GM21360 (cell line): ENCODE measurements at regions not wholly inside any gene's neighbourhood (a gene's known extent, or its start where the extent isn't known, plus 50 kb on each side); places are given as distances from the start of the nearest gene placed in this dataset.

Source experiments
- ATAC-seq: cut with Tn5 transposase; IDR thresholded peaks from one replicate; pipeline ENCODE4 v1.9.1; 2021; ENCODE audit warnings: mild to moderate bottlenecking, moderate library complexity; ENCODE audit not compliant: unreplicated experiment

DNA sequence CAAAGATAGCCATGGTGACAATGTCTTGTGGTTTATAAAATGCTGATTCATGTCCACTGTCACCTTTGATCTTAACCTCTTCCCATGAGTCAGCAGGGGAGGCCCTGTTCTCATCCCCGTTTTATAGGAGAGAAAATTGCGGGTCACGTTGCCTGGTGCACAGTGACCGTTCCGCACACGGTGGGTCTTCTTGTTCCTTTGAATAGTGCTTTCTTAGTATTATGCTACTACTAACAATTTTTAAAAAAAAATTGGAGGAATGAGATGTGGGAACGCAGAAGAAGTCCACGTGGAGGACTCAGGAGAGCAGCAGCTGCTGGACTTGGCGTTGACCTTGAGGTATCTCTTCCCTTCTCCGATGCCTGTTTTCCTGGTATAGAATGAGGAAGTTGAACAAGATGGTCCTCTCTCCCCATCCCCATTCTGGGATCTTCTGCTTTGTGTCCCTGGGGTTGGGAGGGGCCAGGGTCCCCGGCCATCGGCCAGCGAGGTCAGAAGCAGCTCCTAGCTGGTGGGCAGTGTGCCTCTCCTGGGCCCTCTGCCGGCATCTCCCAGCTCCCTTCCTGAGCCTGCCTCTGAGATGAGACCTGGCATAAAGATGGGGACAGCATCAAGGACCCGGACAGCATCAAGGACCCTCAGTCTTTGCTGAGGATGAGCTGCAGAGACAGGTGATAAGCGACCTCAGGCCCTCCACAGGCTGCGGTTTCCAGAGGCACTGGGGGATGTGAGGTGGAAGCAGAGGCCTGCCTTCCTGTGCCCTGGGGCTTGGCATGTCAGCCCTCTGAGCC, 143.9 kb downstream of the C9orf50 start:
- no peak for ATAC-seq

GRCh38 chr9:129474740-129475404, 146.0 kb downstream of the C9orf50 start:
- ATAC-seq, result no peak

DNA sequence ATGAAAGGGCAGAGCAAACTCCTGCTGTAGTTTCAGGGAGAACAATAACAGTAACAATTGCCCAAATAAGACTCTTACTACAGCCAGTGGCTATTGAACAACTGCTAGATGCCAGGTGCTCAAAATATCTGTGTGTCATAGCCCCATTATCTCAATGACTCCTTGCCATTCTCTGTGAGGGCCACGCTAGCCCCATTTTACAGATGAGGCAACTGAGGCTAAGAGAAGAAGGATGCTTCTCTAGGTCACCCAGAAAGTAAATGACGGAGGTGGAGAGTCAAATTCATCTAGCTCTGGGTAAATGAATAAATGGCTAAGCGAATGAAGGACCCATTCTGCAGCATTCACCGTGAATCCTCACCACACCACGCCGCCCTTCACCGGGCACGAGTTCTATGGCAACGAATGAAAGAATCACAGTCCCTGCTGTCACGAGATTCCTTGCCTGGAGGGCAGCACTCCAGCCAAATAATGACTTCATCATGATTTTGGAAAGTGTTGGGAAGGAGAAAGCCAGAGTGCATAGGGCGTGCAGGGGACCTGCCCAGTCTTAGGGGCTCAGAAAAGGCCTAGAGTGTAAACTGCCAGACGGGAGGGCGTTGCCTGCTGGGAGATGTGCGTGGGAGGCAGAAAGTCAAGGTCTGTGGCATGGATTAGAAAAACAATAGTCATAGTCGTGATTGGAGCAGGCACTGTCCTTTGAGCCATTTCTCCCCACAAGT, 147.2 kb downstream of the C9orf50 start:
- no peak for ATAC-seq

- ATAC-seq, result no peak
These were observed 148.2 kb downstream of the C9orf50 start for GRCh38 chr9:129472651-129473102.

DNA sequence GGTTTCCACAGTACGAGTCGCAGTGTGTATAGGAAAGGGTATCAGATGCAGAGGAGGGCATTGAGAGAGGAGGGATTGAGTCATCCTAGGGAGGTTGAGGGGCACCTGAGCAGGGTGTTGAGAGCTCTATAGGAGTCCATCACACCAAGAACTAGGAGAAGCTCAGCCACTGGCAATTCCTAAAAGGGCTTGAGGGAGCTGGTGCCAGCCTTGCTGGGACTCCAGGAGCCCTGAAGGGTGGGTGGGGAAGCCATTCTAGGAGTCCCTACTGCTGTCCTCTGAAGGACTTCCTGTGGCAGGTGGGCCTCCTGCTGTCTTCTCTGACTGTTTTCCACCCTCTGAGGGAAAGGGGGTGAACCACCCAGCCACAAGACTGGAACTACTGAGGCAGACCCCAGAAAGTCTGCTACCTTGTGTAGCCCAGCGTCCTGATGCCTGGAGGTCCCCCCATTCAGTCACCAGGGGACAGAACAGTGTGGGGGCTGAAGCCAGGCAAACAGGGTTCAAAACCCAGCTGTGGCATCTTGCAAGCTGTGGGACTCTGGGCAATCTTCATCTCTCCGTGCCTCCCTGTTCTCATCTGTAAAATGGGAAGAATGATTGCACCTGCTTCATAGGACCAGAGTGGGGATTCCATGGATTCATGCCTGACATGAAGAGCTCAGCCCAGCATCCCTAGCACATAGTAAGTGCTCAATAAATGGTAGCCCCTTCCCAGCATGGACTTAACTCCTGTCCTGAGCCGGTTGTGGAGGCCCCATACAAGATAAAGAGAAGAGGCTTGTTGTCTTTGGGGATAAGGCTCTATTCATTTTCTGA, 149.5 kb downstream of the C9orf50 start:
- no peak for ATAC-seq

- ATAC-seq, result no peak
These were observed 150.9 kb downstream of the C9orf50 start for GRCh38 chr9:129469988-129470316.

DNA sequence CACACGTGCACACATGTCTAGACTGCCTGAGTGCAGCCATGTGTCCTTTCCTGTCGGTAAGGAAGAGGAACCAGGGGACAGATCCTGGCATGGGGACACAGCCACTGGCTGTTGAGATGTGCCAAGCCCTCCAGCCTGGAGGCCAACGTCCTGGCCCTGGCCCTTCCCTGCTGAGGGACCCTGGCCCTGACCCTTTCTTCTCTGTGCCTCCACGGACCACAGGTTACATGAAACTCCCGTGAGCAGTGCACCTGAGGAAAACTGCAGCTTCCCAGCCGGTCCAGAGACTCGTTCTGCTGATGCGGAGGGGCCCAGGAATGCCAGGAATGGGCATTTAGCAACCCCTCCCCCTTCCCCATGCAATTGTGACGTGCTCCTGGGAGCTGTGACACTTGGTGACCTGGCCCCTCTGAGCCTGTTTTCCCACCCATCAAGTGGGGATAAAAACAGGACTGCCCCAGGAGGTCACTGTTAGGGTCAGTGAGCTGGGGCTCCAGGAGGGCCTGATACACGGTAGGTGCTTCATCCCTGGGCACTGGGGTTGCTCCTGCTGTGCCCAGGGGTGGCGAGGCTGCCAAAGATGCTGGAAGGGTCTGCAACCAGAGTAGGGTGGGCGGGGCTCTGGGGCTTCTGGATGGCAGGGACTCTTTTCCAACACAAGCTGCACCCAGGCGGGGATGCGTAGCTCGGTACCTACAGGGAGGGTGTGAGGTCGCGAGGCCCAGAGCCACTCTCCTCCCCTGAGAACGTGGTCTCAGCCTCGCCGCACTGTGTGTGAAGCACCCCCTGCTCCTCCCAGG, 151.5 kb downstream of the C9orf50 start:
- ATAC-seq, result no peak

DNA sequence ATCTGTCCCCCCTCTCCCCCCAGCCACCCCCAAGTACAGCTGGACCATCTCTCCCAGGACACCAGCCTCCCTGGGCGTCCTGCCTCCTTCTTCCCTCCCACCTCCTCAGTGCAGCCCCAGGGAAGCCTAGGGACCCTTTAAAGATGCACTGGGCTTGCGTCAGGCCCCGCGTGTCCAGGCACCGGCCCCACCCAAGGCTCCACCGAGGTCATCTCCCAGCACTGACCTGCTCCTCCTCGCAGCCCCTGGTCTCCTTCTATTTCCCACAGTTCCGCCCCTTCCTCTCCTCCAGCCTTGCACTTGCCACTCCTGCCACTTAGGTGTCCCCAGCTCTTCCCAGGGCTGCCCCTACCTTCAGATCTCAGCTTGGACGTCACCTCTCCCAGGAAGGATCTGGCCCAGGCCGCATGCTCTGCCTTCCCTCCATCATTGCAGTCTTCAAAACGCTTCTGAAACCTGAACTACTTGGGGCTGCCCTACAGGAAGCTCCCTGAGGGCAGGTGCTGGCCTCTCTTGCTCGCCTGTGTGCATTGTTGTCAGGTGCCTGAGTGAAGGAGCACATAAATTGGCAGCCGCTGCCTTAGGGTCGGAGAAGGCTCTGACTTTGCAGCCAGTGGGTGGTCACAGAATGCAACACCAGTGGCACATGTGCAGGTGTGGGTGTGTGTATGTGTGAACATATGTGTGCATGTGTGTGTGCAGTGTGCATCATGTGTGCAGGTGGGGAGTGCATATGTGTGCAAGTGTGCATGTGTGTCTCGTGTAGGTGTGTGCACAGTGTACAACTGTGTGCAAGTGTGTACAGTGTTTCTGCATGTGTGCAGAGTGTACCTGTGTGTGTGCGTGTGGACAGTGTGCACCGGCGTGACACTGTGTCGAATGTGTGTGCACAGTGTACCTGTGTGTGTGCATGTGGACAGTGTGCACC, 152.9 kb downstream of the C9orf50 start:
- ATAC-seq, result no peak

DNA sequence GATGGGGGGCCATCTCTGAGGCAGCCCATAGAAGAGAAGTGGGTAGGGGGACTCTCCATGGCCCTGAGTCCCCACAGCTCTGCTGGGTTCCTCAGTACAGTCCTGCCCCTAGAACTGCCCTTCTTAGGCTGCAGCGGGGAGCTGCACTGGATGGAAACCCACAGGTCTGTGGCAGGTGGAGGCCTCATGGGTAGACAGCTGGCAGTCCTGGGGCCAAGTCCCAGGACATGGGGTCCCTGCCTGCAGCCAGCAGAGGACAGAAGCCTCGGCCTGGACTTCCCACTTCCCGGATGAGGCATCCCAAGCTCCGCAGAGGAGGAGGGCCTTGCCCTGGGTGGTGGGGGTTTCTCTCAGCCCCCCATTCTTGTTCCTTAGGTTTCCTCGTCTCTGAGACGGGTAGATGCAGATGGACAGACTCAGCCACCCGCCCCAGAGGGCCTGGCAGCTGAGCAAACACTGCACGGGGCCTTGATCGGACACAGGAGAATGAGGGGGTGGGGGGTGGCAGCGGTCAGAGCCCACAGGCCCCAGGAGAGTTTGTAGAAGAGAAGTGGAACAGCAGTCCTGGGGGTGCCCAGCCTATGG, 153.8 kb downstream of the C9orf50 start:
- no peak for ATAC-seq

DNA sequence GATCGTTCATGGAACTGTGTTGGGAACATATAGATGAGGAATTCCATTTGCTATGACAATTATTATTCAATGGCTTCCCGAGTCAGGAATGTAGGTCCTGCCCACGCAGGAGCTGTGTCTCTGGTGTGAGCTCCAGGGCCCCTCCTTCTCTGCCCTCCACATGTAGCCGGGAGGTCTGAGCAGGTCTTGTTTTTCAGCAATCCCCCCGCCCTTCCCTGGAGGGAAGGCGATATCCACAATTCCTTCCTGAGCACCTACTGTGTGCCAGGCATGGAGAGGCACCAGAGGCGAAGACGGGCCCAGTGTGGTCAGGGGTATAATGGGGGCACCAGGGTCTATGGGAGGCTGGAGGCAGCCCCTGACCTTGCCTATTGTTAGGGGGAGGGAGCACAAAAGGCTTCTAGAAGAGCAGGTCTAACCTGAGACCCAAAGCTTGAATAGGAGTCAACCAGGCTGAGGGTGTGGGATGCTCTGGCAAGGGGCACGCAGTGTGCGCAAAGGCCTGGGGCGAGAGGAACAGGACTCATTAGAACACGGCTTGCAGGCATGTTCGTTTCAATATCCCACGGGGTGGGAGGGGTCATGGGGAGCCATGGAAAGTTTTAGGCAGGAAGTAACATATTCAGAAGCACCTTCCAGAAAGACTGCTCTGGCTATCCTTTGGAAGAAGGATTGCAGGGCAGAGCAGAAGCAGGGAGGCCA, 154.9 kb downstream of the C9orf50 start:
- no peak for ATAC-seq

GRCh38 chr9:129464972-129465833, 155.7 kb downstream of the C9orf50 start:
- no peak for ATAC-seq

DNA sequence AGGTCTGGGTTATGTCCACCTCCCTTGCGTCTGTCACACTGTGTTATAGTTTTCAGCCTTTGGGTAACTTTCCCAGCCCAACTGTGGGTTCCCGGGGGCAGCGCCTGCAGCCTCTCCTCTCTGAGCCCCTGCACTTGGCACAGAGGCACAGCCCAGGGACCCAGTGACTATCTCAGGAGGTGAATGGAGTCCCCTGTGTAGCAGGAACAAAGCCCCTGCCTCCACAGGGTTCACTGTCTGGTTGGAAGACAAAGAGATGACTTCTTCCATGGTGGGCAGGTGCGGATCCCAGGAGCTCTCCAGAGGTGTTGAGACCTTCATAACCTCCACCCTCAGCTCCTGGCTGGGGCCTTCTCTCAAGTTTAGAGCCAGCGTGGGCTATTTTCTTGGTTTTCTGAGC, 156.9 kb downstream of the C9orf50 start:
- no peak for ATAC-seq

- ATAC-seq, result no peak
These were observed 157.4 kb downstream of the C9orf50 start for GRCh38 chr9:129463477-129463876.

- ATAC-seq, result no peak
These were observed 158.5 kb downstream of the C9orf50 start for GRCh38 chr9:129462360-129462759.

- peak; percentile 73 for ATAC-seq
These were observed 160.3 kb downstream of the C9orf50 start for GRCh38 chr9:129460323-129461261.
